Astrocyte (in vitro differentiated cells and primary cell): ENCODE measurements at regions not wholly inside any gene's neighbourhood (a gene's known extent, or its start where the extent isn't known, plus 50 kb on each side); places are given as distances from the start of the nearest gene placed in this dataset.

Source experiments
- CTCF ChIP-seq: IDR thresholded peaks from 2 replicates; pipeline ENCODE4 v1.5.1; 2011; ENCODE audit warnings: low read depth, mild to moderate bottlenecking, inconsistent platforms, low read length, moderate library complexity; ENCODE audit not compliant: insufficient read depth
- EZH2 ChIP-seq: IDR thresholded peaks from 2 replicates; pipeline ENCODE4 v1.6.1; 2012; ENCODE audit warnings: mild to moderate bottlenecking, low read length, inconsistent platforms; ENCODE audit not compliant: insufficient read depth

- no peak for TF ChIP-seq CTCF
- no peak for TF ChIP-seq EZH2
Observed at GRCh38 chr5:35487233-35488025, 130.2 kb upstream of the SPEF2 start.
